ENCODE measurements at regions not wholly inside any gene's neighbourhood (a gene's known extent, or its start where the extent isn't known, plus 50 kb on each side); places are given as distances from the start of the nearest gene placed in this dataset.

- intact Hi-C loops (cut with micrococcal nuclease; ENCODE audit: unreplicated experiment) = no loop called here
Measured at GRCh38 chr13:29922896-29923295, 72.5 kb upstream of the UBL3 start.

GRCh38 chr13:29922281-29922821 lies 71.9 kb upstream of the UBL3 start:
- no peaks in the 10 kb centered on the region for H3K79me2 ChIP-seq (ENCODE audit: low read depth)
- peak; percentile 34 to 66 for DNase-seq
- no peaks in the 10 kb centered on the region for H3K27me3 ChIP-seq (ENCODE audit: insufficient read depth, low read depth)
- CTCF ChIA-PET = no interaction called here
- no peak overlapping the region for H3K4me3 ChIP-seq
- H3K27ac ChIP-seq = peak overlapping the region; percentile 98
- intact Hi-C loops (cut with micrococcal nuclease; ENCODE audit: unreplicated experiment) = no loop called here
- no peaks in the 10 kb centered on the region for H3K9me3 ChIP-seq (ENCODE audit: insufficient read depth, low read depth)
- H3K4me1 ChIP-seq (replicated peaks; ENCODE audit: insufficient read depth) = peaks cover 96% of the 10 kb centered on the region
- no peaks in the 10 kb centered on the region for H3K36me3 ChIP-seq (ENCODE audit: low read depth)
- H3K9me2 ChIP-seq (ENCODE audit: insufficient read depth) = no peaks in the 10 kb centered on the region
- TSS peak; percentile 70 for BruUV-seq (replicated peaks)
- POLR2A ChIA-PET (ENCODE audit: unreplicated experiment) = interaction anchor here (0.6 kb wide), 2 partner anchors 25 to 129 kb away, joined by 4 read pairs; no protein-coding TSS in a partner anchor
- no peak for TF ChIP-seq EZH2 (IDR thresholded peaks at IDR 0.05; ENCODE audit: low read depth)
- no peak for TF ChIP-seq CTCF (conservative IDR thresholded peaks at IDR 0.05)
- no peak overlapping the region for H2AFZ ChIP-seq
- peak overlapping the region; percentile 75 for H3K4me2 ChIP-seq
- peaks cover 64% of the 10 kb centered on the region for H3F3A ChIP-seq (ENCODE audit: insufficient read depth, low read depth)
- no peaks in the 10 kb centered on the region for H4K20me1 ChIP-seq (ENCODE audit: insufficient read depth)

More at GRCh38 chr13:29922896-29923295, 72.5 kb upstream of the UBL3 start:
- DNase-seq = no peak
- H3K4me2 ChIP-seq = peak overlapping the region; percentile 75
- H3K79me2 ChIP-seq (ENCODE audit: low read depth) = no peaks in the 10 kb centered on the region
- H3K36me3 ChIP-seq (ENCODE audit: low read depth) = no peaks in the 10 kb centered on the region
- no peaks in the 10 kb centered on the region for H3K9me2 ChIP-seq (ENCODE audit: insufficient read depth)
- no peaks in the 10 kb centered on the region for H3K9me3 ChIP-seq (ENCODE audit: insufficient read depth, low read depth)
- ChIA-PET CTCF (interaction anchor here (1.1 to 1.3 kb wide), 2 partner anchors 152 to 190 kb away, joined by 3 to 15 read pairs; no protein-coding TSS in a partner anchor), POLR2A (ENCODE audit: unreplicated experiment) (interaction anchor here (1.5 kb wide), 1 partner anchor 73 kb away, joined by 18 read pairs; the partner anchor contains the start of gene UBL3)
- no TSS peak for BruUV-seq (replicated peaks)
- H3K27me3 ChIP-seq (ENCODE audit: insufficient read depth, low read depth) = no peaks in the 10 kb centered on the region
- TF ChIP-seq CTCF (conservative IDR thresholded peaks at IDR 0.05) (no peak), EZH2 (IDR thresholded peaks at IDR 0.05; ENCODE audit: low read depth) (no peak)
- H3K4me1 ChIP-seq (replicated peaks; ENCODE audit: insufficient read depth) = peaks cover 91% of the 10 kb centered on the region
- H2AFZ ChIP-seq = no peak overlapping the region
- no peaks in the 10 kb centered on the region for H4K20me1 ChIP-seq (ENCODE audit: insufficient read depth)
- H3K4me3 ChIP-seq = peak overlapping the region; percentile 32; the same call in 1 of the 2 replicates
- H3K27ac ChIP-seq = peak overlapping the region; percentile 98
- H3F3A ChIP-seq (ENCODE audit: insufficient read depth, low read depth) = peaks cover 62% of the 10 kb centered on the region

- no TSS peak for BruUV-seq (replicated peaks)
- POLR2A ChIA-PET (ENCODE audit: unreplicated experiment) = interaction anchor here (0.6 kb wide), 1 partner anchor 130 kb away, joined by 4 read pairs; no protein-coding TSS in a partner anchor
- H3K27ac ChIP-seq = peak overlapping the region; percentile 98; the same call in 1 of the 2 replicates
Measured at GRCh38 chr13:29921542-29921941, 71.1 kb upstream of the UBL3 start.

More at GRCh38 chr13:29921542-29921941, 71.1 kb upstream of the UBL3 start:
- Histone ChIP-seq H3K79me2 (ENCODE audit: low read depth) (no peaks in the 10 kb centered on the region), H3K36me3 (ENCODE audit: low read depth) (no peaks in the 10 kb centered on the region), H3K9me3 (ENCODE audit: insufficient read depth, low read depth) (no peaks in the 10 kb centered on the region), H3K27me3 (ENCODE audit: insufficient read depth, low read depth) (no peaks in the 10 kb centered on the region), H4K20me1 (ENCODE audit: insufficient read depth) (no peaks in the 10 kb centered on the region), H3K4me1 (replicated peaks; ENCODE audit: insufficient read depth) (peaks cover 95% of the 10 kb centered on the region), H3K9me2 (ENCODE audit: insufficient read depth) (no peaks in the 10 kb centered on the region), H3K4me3 (no peak overlapping the region), H3F3A (ENCODE audit: insufficient read depth, low read depth) (peaks cover 60% of the 10 kb centered on the region), H3K4me2 (peak overlapping the region; percentile 75; the same call in 1 of the 2 replicates), H2AFZ (no peak overlapping the region)
- no peak for DNase-seq
- TF ChIP-seq CTCF (conservative IDR thresholded peaks at IDR 0.05) (no peak), EZH2 (IDR thresholded peaks at IDR 0.05; ENCODE audit: low read depth) (no peak)
- CTCF ChIA-PET = interaction anchor here (0.6 kb wide), 2 partner anchors 15 to 188 kb away, joined by 3 to 14 read pairs; no protein-coding TSS in a partner anchor
- intact Hi-C loops (cut with micrococcal nuclease; ENCODE audit: unreplicated experiment) = no loop called here

Measured in PC-9 (cell line).